ENCODE measurements at regions not wholly inside any gene's neighbourhood (a gene's known extent, or its start where the extent isn't known, plus 50 kb on each side); places are given as distances from the start of the nearest gene placed in this dataset.
"Not testable (repeated sequence)": the region's sequence is repeated elsewhere in the genome, so short reads cannot be mapped to it uniquely, and the experiment has no call there.

DNA sequence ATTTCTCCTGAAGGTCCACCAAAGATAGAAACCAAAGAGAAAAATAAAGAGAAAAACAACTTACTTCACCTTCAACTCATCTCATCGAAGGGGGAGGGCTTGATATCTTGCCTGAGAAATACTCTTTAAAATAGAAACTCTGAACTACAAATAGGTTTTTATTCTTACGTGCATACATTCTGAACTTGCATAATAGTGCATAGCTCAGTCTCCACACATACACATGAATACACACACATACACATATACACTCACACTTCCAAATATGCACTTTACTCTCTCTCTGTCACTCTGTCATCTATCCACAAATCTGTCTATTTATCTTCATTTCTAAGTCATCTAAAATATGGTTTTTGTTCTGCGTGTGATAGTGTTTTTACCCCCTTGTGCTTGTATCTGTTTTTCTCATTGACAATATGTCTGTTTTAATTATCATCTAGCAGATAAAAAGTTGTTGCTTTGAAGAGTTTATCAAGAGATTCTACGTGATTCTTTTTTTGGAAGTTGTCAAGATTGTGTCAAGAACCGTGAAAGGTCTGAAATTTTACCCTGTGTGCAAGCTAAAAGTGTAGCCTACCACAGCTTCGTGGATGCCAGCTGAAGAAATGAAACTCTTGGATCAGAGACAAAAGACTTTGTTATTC lies 468.8 kb downstream of the EPM2A start:
- no peak for DNase-seq

DNA sequence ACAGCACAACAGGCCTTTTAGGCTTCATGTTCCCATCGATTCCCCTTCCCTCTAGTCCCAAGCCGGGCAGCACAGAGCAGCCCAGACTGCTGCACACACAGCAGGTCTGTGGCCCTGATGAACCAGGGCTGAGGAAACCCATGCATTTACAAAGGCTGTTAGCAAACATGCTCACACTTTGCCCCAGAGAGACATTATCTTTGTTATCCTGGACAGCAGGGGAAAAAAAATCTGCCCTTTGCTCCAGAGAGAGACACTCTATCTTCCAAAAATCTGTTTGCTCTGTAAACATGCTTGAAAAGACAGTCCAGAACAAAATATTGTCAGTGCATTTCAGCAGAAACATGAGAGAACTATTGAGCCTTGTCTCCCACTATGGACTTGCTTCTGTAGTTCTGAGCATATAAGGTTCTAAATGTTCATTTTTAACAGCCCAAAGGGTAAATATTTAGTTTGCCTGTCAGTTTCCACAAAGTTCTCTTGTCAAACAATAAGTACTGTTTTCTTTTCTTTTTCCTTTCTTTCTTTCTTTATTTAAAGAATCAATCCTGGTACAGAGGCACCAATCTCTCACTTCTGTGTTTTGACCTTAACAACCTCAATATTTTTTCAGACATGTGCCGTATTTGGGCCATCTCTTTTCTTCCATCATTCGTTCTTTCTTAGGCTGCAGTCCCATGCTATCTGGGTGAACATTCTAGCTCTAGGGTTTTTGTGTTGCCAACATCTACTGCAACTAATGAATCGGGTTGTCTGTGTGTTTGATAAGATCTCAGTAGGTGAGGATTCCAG lies 468.0 kb downstream of the EPM2A start:
- DNase-seq, result no peak

DNA sequence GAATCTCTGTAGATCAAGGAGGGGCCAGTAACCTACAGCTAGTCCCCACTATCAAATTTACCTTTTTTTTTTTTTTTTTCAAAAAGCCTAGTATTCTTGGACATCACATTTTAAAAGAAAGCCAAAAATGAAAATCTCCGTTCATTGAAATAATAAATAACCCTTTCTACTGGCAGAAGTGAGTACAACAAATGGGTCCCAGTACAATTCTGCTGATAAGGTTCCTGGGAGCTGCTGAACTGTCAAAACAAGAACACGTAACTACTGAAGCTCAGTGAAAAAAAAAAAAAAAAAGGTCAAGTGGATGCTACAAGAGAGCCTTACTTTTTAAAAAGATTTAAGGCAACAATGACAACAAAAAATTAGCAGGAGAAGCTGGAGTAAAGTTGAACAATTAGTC lies 464.9 kb downstream of the EPM2A start:
- no peak for DNase-seq

DNA sequence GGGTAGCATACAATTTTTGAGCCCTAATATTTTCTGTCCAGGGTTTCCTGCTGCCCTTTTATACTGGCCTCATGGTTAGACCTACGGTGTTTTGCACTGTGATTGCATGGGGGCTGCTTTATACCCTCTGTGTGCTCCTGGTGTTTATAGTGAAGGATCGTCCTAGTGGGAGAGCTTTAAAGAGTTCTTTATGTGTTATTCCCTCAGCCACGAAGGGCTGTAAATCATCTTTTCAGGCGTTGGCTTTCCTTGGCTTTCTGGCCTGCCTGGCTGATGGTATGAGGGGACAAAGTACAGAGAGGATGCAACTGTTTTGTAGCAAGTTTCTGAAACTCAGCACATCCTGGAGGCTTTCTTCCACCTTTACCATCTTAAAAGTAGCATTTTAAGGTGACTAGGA lies 464.3 kb downstream of the EPM2A start:
- DNase-seq, result no peak

DNA sequence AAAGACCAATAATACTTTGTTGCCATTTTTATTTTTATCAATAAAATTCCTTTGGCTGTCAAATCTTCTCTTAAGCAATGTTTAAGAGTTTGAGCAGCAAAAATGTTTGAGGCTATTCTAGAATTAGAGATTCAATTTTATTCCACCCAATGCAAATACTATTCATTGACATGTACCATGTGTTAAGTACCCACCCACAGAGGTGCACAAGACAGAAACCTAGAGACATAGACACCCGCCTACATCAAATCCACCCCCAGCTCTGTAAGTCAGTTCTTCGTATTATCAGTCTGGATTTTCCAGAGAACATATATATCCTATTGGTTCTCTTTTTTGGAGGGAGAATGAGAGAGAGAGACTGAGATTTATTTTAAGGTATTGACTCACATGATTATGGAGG lies 463.7 kb downstream of the EPM2A start:
- DNase-seq, result no peak

DNA sequence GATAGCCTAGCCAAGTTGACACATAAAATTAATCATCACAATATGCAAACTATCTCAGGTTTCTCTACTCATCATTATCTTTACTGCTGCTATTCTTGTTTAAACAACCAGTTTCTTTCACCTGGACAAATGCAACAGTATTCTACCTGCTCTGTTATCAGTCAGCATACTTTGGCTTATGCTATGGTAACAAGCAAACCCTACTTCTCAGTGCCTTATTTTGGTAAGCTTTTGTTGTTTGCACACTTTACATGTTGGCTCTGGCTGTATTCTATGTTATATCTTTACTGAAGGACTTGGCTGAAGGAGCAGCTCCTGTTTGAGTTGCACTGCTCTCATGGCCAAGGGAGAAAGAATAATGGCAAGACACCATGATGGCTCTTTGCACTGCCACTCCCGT lies 463.1 kb downstream of the EPM2A start:
- no peak for DNase-seq

DNA sequence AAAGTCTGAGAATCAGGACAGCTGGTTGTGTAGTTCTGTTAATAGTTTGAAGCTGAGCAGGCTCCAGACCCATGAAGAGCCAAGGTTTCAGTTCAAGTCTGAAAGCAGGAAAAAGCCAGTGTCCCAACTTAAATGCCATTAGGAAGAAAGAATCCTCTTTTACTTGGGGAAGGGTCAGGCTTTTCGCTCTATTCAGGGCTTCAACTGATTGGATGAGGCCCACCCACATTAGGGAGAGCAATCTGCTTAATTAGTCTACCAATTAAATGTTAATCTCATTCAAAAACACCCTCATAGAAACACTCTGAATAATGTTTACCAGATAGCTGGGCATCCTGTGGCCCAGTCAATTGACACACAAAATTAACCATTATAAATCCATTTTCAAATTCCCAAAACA lies 462.2 kb downstream of the EPM2A start:
- DNase-seq, result no peak

DNA sequence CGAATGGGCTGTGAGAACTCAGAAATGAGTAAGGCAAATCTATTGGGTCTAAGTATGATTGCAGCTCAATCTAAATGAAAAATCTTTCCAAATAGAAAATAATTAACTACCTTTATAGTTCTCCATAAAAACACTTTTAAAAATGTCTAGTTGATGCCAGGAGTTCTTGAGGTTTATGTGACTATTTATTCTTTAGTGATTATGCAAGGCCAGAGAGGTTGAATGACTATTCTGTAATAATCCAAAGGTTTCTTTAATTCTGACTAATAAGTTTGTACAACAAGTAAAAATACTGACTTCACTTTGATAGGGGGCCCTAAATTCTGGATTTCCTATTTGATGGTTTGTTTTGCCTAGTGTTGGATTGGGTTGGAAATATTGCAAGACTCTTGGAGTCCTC lies 461.2 kb downstream of the EPM2A start:
- DNase-seq, result no peak

DNA sequence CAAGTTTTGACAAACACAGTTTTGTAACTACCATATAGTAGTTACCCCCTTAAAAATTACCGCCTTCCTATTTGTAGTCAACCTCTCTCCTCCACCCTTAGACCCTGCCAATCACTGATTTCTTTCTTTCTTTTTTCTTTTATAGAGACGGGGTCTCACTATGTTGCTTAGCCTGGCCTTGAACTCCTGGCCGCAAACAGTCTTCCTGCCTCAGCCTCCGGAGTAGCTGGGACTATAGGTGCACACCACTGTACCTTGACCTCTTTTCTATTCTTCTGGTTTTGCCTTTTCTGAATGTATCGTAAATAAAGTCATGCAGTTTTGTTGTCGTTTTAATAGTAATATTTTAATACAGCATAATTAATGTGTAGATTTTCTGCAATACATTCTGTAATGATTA lies 460.3 kb downstream of the EPM2A start:
- DNase-seq, result no peak

DNA sequence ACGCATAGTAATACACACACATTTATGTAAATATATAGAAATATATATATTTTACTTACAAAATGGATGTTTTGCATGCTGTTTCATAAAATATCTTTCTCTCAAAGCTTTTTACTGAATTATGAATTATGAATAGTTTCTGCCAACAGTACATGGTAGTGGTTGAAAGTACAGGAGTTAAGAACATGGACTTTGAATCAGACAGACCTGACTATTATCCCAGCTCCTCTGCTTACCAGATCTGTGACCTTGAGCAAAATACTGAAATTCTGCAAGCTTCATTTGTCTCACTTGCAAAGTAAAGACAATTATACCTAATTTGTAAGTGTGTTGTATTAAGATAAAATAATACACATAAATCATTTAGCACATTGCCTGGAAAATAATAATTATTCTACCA lies 459.5 kb downstream of the EPM2A start:
- no peak for DNase-seq

DNA sequence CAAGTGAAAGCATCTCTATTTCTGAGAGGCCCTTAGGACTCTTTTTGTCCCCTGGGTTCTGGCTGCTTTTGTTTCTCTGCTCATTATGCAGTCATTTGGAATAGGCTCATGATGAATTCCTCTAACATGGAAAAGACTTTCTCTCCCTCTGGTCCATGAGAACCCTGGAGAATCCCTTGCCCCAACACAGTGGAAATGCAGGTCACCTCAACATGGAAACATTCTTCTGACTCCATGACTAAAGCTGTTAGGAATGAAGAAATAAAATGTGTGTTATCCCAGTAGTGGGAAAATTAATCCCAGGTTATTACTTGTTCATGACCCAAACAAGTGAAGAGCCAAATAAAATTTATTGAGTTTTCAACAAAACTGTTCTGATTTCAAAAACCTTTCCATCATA lies 458.6 kb downstream of the EPM2A start:
- DNase-seq, result no peak

DNA sequence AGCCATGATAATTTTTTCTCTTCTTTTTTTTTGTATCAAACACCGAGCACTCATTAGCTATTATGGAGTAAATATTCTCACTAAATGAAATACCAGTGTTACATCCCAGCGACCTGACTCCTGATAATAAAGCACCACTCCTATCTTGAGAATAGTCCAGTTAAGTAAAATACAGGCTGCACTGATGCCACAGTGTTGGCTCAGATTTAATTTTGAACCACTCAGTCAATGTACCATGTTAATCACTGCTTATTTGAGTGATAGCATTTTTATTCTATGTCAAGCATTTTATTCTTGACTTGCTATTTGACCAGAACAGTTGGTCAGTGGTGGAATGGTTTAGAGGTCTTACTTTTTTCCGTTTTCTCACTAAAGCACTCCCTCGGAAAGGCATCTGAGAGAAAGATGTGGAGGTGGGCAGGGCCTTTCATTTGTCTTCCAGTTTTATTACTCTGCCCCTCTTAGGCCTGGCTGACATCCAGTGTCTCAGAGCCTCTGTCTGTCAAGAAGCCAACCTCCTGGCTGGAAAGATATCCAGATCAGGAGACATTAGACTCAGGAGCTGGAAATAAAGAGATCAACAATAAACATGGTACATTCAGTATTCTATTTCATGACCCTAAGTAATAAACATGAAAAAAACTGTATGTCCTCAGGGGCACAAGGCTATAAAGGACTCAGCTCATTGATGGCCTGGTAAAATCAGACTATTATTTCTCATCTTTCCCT lies 457.8 kb downstream of the EPM2A start:
- no peak for DNase-seq

DNA sequence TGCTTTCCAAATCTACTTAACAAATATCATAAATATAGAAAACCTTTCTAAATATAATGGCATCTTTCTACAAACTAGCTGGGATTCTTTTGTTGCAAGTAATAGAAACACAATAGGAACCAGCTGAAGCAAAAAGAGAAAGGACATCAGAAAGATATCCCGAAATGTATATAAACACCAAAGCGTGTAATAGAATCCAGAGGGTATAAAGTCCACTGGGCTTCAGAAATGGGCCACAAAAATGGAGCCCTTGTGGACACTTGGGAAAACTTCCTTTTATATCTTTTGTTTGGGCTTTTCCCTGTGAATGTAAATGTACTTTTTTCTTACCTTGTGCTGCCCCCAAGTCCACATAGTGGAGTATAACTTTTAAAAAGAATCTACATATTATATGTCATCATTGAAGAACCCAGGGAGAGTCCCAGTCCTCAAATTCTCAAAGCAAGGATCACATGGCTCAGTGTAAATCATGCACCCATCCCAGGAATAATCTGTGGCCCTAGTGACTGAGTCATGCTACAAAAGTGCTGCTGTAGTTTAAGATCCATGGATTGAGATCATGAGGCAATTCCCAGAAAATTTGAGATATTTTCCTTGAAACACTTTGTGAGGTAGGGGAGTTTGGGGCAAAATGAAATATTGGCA lies 457.0 kb downstream of the EPM2A start:
- DNase-seq, result no peak

DNA sequence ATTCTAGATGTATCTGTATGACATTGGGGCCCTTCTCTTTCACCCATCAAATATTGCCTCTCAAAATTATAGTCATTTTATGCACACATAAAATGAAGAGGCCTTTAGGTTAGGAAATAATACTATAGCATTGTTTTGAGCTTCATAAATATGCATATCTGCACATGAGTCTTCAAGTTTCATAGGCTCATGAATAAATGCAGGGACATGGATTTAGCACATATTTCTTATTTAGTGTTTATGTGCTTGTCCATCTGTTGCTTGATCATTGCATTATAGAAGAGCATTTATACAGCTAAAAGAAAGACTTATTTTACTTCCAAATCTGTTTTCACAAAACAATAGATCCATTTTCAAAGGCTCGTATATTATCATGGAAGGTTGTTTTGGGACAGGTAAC lies 455.8 kb downstream of the EPM2A start:
- no peak for DNase-seq

DNA sequence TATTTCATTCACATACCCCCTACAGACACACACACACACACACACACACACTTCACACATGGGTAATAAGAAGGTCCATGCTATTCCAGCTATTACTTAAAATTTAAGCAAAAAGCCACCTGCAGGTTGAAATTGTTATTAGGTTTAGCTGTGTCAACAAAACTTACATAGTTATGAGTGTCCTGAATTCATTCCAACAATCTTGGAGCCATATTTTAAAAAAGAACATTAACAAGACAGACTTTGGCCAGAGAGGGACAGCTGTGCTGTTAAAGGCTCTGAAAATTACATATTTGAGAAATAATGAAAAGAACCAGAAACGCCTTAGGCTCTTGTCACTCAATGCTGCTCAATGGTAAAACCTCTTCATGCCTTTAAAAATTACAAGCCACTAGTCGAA lies 455.3 kb downstream of the EPM2A start:
- DNase-seq, result no peak

DNA sequence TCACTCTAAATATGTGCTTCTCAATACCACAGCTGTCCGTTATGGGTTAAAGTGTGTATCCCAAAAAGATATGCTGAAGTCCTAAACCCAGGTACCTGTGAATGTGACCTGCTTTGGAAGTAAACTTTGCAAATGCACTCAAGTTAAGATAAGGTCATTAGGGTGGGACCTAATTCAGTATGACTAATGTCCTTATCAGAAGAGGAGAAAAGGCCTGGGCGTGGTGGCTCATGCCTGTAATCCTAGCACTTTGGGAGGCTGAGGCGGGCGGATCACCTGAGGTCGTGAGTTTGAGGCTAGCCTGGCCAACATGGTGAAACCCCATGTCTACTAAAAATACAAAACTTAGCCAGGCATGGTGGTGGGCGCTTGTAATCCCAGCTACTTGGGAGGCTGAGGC lies 452.1 kb downstream of the EPM2A start:
- DNase-seq, result not testable (repeated sequence)

DNA sequence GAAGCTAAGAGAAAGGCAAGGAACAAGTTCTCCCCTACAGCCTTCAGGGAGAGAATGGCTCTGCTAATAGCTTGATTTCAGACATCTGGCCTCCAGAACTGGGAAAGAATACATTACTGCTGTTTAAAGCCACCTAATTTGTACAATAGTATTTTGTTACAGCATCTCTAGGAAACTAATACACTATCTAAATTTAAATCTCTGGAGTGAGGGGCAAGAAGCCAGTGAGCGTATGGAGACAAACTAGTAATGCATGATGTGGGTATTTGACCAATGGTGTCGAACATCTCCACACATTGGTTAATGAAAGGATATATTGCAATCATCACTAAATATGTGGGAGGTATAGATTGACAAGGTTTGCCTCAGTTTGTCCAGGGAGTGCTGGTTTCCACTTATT lies 451.5 kb downstream of the EPM2A start:
- no peak for DNase-seq

DNA sequence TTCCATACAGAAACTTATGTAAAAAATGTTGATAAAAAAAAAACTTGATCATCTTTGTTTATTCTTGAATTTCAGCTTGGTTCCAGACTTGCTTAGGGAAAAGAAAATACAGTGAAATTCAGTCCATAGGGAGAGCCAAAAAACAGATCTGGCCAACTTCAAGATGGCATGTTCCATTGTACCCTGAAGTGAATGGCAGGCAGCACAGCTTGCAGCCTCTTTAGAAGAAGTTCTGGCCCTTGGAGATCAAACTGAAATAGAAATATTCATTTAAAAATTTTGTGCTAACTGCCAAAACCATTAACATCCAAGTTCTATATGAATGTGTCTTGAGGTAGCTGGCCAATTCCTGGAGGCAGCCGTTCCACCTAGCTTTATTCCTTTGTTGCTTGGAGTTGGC lies 448.4 kb downstream of the EPM2A start:
- DNase-seq, result no peak

DNA sequence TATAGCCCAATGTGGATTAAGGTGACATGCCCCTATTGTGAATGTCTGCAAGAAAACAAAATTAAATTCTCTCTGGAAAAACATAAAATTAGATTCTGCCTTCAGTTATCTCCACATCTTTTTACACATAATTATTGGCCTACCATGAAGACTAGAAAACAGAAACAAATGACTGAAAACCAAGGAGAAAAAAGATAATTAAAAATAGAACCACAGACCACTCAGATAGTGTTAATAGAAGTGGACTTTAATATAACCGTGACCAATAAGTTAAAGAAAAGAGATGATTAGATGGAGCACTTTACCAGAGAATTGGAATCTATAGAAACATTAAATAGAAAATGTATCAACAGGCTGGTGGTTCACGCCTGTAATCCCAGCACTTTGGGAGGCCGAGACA lies 445.7 kb downstream of the EPM2A start:
- no peak for DNase-seq

DNA sequence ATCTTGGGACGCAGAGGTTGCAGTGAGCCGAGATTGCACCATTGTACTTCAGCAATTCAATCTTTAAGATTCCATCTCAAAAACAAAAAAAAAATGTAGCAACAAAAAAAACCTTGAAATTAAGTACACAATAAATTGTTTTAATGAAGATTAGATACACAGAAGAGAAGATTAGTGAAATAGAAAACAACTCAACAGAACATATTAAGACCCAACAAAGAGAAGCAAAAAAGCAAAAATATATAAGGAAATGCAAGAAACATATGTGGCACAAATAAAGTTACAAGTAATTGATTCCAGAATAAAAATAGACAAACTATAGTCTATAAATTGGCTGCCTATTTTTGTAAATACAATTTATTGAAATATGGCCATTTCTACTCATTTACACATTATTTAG lies 445.2 kb downstream of the EPM2A start:
- DNase-seq, result no peak

DNA sequence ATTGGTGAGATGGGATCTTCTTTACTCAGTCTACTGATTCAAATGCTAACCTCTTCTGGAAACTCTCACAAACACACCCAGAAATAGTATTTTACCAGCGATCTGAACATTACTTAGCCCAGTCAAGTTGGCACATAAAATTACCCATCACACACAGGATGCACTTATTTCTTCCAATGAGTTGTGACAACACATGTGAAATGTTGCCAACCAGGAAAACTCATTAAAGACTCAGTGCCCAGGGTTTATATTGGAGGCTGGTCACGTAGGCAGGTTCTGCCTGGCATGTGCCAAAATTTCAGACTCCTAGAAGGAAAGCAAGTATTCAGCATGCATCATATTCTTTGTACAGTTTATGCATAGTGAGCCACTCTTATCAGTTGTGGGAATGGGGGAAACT lies 443.3 kb downstream of the EPM2A start:
- DNase-seq, result no peak

DNA sequence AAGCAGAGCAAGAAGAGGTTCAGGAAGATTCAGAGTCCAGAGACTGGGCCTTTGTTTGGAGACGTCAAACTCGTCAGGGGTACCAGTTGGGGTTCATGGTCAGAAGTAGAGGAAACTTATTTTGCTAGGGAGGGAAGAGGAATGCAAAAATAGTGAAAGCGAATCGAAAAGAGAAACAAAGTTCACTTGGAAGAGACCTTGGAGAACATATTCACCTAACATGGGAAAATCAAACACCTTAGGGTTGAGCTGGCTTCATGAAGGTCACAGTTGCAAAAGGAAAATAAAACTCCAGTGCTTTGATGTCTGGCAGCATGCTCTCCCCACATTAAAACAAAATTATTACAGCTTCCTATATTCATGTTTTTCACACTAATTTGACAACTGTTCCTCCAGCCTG lies 440.4 kb downstream of the EPM2A start:
- no peak for DNase-seq

DNA sequence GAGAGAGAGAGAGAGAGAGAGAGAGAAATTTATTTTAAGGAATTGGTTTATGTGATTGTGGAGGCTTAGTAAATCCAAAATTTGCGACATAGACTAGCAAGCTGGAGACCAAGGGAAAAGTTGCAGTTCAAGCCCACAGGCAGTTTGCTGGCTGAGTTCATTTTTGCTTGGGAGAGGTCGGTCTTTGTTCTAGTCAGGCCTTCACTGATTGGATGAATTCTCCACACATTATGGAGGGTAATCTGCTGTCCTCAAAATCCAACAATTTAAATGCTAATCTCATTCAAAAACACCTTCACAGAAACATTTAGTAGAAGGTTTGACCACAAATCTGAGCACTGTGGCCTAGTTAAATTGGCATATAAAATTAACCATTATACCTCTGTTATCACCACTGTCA lies 439.6 kb downstream of the EPM2A start:
- no peak for DNase-seq

DNA sequence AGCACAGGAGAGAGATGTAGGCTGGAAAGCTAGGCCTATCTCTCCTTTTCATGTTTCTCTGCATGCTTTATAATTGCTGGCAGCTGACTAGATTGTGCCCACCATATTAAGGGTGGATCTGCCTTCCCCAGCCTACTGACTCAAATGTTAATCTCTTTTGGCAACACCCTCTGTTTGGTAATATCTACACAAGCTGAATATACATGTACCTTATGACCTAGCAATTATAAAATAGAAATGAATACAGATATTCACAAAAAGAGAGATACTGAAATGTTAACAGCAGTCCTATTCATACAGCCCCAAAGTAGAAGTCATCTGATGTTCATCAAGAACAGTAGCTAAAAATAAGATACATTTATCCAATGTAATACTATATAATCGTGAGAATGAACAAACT lies 429.6 kb downstream of the EPM2A start:
- DNase-seq, result no peak
